H54 (cell line): ENCODE measurements at regions not wholly inside any gene's neighbourhood (a gene's known extent, or its start where the extent isn't known, plus 50 kb on each side); places are given as distances from the start of the nearest gene placed in this dataset.
A peak's percentile ranks its signal among the peaks of the same experiment; 100 is the strongest.
"Not testable (repeated sequence)": the region's sequence is repeated elsewhere in the genome, so short reads cannot be mapped to it uniquely, and the experiment has no call there.

ENCODE experiments used
- DNase-seq: peaks from one replicate; pipeline ENCODE4 v3.0.0; 2011; ENCODE audit warnings: low spot score, mixed read lengths; ENCODE audit not compliant: insufficient read length
- FAIRE-seq: peaks from 3 replicates; lab custom pipeline; 2011; peaks lifted over from hg19 to GRCh38; lab: Jason Lieb, UNC
- POLR2A ChIP-seq: IDR thresholded peaks from 2 replicates; pipeline ENCODE4 v1.6.1; 2011; ENCODE audit warnings: low read depth, mild to moderate bottlenecking, low read length

GRCh38 chr13:44752164-44752563 lies 176.0 kb upstream of the TSC22D1 start:
- DNase-seq (no peak), FAIRE-seq (no peak)
- no peak for TF ChIP-seq POLR2A

- no peak for TF ChIP-seq POLR2A
- DNase-seq (no peak), FAIRE-seq (no peak)
Observed at GRCh38 chr13:44750630-44751029, 174.5 kb upstream of the TSC22D1 start.

- FAIRE-seq (no peak), DNase-seq (no peak)
- TF ChIP-seq POLR2A = no peak
Observed at GRCh38 chr13:44749906-44750305, 173.8 kb upstream of the TSC22D1 start.

GRCh38 chr13:44748439-44748838 lies 172.3 kb upstream of the TSC22D1 start:
- FAIRE-seq (no peak), DNase-seq (no peak)
- TF ChIP-seq POLR2A = no peak

GRCh38 chr13:44747179-44747578 lies 171.0 kb upstream of the TSC22D1 start:
- DNase-seq (no peak), FAIRE-seq (no peak)
- no peak for TF ChIP-seq POLR2A

- TF ChIP-seq POLR2A = no peak
- DNase-seq = no peak
- no peak for FAIRE-seq
Observed at GRCh38 chr13:44746690-44747089, 170.6 kb upstream of the TSC22D1 start.

- no peak for FAIRE-seq
- TF ChIP-seq POLR2A = no peak
Observed at GRCh38 chr13:44744880-44745633, 168.9 kb upstream of the TSC22D1 start.

GRCh38 chr13:44739539-44739938 lies 163.4 kb upstream of the TSC22D1 start:
- TF ChIP-seq POLR2A = no peak
- DNase-seq (no peak), FAIRE-seq (no peak)

More at GRCh38 chr13:44744880-44745633, 168.9 kb upstream of the TSC22D1 start:
- no peak for DNase-seq

GRCh38 chr13:44739120-44739519 lies 163.0 kb upstream of the TSC22D1 start:
- TF ChIP-seq POLR2A = no peak
- no peak for FAIRE-seq
- no peak for DNase-seq

- DNase-seq (no peak), FAIRE-seq (no peak)
- no peak for TF ChIP-seq POLR2A
Observed at GRCh38 chr13:44738463-44738862, 162.3 kb upstream of the TSC22D1 start.

GRCh38 chr13:44735806-44736205 lies 159.7 kb upstream of the TSC22D1 start:
- no peak for TF ChIP-seq POLR2A
- FAIRE-seq = no peak
- DNase-seq = no peak

GRCh38 chr13:44734201-44734707 lies 158.1 kb upstream of the TSC22D1 start:
- TF ChIP-seq POLR2A = no peak
- DNase-seq (no peak), FAIRE-seq (peak; percentile 76)

- TF ChIP-seq POLR2A = no peak
- FAIRE-seq (no peak), DNase-seq (no peak)
Observed at GRCh38 chr13:44732503-44733098, 156.5 kb upstream of the TSC22D1 start.

- no peak for TF ChIP-seq POLR2A
- no peak for FAIRE-seq
- DNase-seq = no peak
Observed at GRCh38 chr13:44730851-44731250, 154.7 kb upstream of the TSC22D1 start.

GRCh38 chr13:44730099-44730498 lies 154.0 kb upstream of the TSC22D1 start:
- no peak for DNase-seq
- FAIRE-seq = no peak
- no peak for TF ChIP-seq POLR2A

- not testable (repeated sequence) for DNase-seq, FAIRE-seq
Observed at GRCh38 chr13:44727591-44727990, 151.5 kb upstream of the TSC22D1 start.
